HK-2 (cell line): ENCODE measurements at regions not wholly inside any gene's neighbourhood (a gene's known extent, or its start where the extent isn't known, plus 50 kb on each side); places are given as distances from the start of the nearest gene placed in this dataset.

Experiments
- DNase-seq: peaks from one replicate; pipeline ENCODE4 v3.0.0-alpha.2; 2018; ENCODE audit not compliant: unreplicated experiment

DNA sequence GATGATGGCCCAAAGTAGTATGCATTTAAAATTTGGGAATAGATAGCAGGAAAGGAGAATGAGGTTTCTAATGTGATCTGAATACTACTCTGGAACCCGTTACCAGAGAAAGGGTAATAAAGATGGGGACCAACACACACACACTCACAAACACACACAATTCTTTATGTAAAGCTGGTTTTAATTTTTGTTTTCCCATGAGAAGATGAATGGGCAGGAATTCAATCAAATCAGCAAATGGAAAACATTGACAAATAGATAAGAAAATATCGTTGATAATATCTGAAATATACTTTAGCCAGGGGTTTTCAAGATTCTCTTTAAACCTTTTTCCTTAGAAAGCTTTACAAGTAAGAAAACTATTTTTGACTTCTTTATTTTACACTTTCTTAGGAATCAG is 303.0 kb downstream of the PRL start:
- no peak for DNase-seq

GRCh38 chr6:21994821-21995220 is 302.0 kb downstream of the PRL start:
- no peak for DNase-seq

GRCh38 chr6:21995318-21995717 is 301.5 kb downstream of the PRL start:
- no peak for DNase-seq

- DNase-seq, result no peak
Measured at GRCh38 chr6:21996425-21997118, 300.3 kb downstream of the PRL start.

- no peak for DNase-seq
Measured at GRCh38 chr6:21997119-21998037, 299.5 kb downstream of the PRL start.

DNA sequence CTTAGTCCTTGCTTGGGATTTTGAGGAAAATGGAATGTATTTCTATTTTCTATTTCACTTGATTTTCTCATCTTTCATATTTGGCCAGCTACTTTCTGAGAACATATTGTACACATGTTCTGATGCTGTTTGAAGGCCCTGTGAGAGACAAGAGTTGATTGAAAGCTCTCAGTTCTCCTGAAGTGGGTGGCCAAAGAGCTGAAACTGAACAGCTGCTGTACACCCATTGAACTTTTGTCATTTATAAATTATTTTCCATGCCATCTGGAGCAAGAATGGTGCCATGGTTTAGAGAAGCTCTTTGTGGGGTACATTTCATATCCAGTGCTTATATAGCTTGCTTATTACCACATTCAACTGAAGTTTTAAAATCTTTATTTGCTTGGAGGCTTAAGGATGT is 298.3 kb downstream of the PRL start:
- DNase-seq, result no peak

GRCh38 chr6:21999012-21999528 is 297.8 kb downstream of the PRL start:
- peak; percentile 16 for DNase-seq

GRCh38 chr6:21999741-22000140 is 297.1 kb downstream of the PRL start:
- no peak for DNase-seq

DNA sequence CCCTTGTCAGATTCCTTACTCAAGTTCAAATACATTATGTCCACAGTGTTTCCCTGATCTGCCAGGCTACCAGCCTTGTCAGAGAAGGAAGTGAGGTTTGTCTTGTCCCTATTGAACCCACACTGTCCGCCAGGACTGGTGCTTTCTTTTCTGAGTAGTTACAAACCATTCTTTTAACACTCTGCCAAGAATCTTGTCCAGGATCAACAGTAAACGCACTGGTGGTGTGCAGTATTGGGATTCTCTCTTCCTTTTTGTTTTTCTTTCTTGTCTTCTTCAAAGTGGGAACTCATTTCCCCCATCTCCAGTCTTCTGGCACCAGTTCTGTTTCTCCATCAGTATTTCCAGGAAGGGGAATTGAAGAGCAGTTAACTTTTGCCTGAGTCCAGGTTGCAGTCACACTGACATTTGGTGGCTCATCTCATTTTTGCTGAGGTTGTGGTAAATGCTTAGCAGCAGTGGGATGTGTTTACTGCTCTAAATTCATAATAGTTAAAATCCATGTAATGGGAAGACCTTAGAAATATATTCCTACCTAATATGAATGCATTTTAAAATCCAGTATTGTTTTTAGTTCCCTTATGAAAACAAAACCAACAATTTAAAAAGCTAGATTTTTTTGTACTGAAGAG is 295.3 kb downstream of the PRL start:
- no peak for DNase-seq

GRCh38 chr6:22003287-22003686 is 293.5 kb downstream of the PRL start:
- no peak for DNase-seq

- no peak for DNase-seq
Measured at GRCh38 chr6:22006795-22007194, 290.0 kb downstream of the PRL start.

DNA sequence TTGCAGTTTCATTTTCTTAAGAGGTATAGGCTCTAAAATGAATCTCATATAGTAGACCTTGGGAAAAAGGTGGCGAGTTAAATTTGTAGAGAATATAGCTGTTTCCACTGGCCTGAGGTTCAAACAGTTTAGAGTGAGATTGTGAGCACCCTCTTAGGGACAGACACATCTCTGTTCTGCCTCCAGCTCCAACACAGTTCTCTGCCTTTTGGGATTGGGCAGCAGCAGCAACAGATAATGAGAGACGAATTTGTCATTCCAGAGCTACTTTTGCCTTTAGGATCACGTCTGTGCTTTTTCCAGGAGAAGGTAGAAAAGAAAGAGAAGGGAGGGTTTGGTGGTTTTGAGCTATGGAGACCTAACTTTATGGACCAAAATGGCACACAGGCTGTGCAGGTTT is 289.4 kb downstream of the PRL start:
- DNase-seq, result no peak

GRCh38 chr6:22008248-22008836 is 288.5 kb downstream of the PRL start:
- DNase-seq, result no peak

GRCh38 chr6:22010102-22010501 is 286.7 kb downstream of the PRL start:
- no peak for DNase-seq

DNA sequence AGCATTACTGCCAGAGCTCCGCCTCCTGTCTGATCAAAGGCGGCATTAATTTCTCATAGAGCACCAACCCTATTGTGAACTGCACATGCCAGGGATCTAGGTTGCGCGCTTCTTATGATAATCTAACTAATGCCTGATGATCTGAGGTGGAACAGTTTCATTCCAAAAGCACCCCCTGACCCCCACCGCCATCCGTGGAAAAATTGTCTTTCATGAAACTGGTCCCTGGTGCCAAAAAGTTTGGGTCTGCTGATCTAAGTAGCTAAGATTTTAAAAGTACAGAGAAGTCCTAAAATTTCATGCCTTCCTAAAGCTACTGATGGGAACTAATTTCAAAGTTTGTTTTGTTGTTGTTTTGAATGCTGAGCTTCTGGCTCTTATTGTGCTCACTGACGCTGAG is 281.6 kb downstream of the PRL start:
- DNase-seq, result no peak

GRCh38 chr6:22015944-22016343 is 280.9 kb downstream of the PRL start:
- DNase-seq, result no peak

DNA sequence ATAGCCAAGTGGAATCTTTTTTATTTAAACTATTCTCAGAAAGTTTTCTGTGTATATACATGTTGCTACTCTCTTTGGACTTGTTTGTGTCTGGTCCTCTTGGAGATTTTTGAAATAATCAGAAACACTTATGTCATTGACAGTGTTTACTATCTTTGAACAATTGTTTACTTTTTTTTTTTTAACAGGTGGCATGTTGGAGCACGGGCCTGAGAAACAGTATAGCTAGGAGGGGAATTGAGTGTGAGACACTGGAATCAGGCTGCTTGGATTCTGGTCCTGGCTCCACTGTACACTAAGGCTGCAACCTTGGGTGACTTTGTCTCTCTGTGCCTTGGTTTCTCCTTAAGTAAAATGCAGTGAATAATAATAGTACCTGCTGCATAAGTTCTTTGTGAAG is 279.6 kb downstream of the PRL start:
- no peak for DNase-seq

- DNase-seq, result no peak
Measured at GRCh38 chr6:22017766-22018165, 279.1 kb downstream of the PRL start.

DNA sequence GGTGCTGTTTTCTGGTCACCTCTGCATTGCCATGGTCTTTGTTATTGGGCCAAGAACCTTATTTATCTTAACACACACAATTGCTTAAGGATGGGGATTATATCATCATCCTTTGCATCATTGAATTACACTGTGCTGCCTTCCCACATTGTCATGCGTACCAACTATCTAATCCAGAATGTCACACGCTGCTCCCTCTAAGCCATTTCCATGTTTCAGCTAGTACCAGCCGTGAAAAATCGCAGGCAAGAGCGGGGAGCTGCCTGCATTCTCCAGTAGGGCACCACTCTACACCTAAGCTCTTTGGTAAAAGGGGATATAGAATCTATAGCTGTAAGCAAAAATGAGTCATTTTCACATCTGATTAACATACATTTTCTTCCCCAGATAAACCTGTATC is 277.0 kb downstream of the PRL start:
- no peak for DNase-seq

DNA sequence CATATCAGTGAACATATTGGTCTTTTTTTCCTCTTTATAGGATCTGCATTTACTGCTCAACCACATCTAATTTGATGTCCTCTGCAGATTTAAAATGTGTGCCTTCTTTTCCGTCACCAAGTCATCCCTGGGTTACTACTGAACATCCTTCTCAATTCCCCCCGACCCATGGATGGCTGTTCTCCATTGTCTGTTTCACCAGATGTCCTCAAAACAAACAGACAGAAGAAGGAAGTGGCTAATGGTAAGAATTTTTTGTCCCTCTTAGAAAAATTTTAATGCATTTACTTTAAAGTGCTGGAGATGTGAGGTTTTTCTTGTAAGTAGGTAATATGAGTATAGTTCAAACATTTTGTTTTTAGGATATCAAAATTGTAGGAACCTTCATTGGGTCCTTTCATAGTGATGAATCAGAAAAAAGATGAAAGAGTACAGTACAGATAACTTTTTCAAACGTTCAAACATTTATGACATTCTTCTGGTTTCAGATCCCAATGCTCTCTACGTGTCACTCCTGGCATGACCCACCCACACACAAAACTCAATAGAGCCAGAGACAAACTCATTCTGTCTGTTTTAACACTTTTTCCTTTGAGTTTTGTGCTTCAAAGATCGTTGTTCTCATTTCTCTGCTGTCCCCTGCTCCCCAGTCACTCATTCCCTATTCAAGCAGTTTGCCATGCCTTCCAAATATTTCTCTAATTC is 276.4 kb downstream of the PRL start:
- no peak for DNase-seq

DNA sequence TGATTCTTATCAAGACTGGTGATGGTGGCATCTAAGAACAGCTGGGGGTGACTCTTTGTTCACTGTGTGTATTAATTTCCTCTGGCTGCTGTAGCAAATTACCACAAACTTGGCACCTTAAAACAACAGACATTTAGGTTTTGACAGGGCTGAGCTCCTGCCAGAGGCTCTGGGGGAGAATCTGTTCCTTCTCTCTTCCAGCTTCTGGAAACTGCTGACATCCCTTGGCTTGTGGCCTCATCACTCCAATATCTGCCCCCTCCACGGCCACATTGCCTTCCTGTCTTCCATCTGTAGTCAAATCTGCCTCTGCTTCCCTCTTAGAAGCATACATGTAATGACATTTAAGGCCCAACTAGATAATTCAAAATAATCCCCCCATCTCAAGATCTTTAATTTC is 274.9 kb downstream of the PRL start:
- DNase-seq, result no peak

- no peak for DNase-seq
Measured at GRCh38 chr6:22023937-22024336, 272.9 kb downstream of the PRL start.
